HG02981 (cell line): ENCODE measurements at regions not wholly inside any gene's neighbourhood (a gene's known extent, or its start where the extent isn't known, plus 50 kb on each side); places are given as distances from the start of the nearest gene placed in this dataset.
A peak's percentile ranks its signal among the peaks of the same experiment; 100 is the strongest.

Source experiments
- ATAC-seq: cut with Tn5 transposase; IDR thresholded peaks from one replicate; pipeline ENCODE4 v1.9.1; 2021; ENCODE audit warnings: mild to moderate bottlenecking, moderate library complexity; ENCODE audit not compliant: unreplicated experiment

GRCh38 chr3:111244760-111245159, 173.1 kb downstream of the NECTIN3 start:
- no peak for ATAC-seq

GRCh38 chr3:111246967-111247760, 175.5 kb downstream of the NECTIN3 start:
- ATAC-seq, result no peak

GRCh38 chr3:111248406-111248805, 176.8 kb downstream of the NECTIN3 start:
- no peak for ATAC-seq

- ATAC-seq, result no peak
Observed at GRCh38 chr3:111249421-111249820, 177.8 kb downstream of the NECTIN3 start.

GRCh38 chr3:111252779-111253178, 181.2 kb downstream of the NECTIN3 start:
- ATAC-seq, result no peak

GRCh38 chr3:111253733-111254132, 182.1 kb downstream of the NECTIN3 start:
- no peak for ATAC-seq

- ATAC-seq, result peak; percentile 75
Observed at GRCh38 chr3:111260878-111261277, 189.3 kb downstream of the NECTIN3 start.

GRCh38 chr3:111269777-111270176, 198.2 kb downstream of the NECTIN3 start:
- ATAC-seq, result no peak

- ATAC-seq, result no peak
Observed at GRCh38 chr3:111277226-111277625, 205.6 kb downstream of the NECTIN3 start.

GRCh38 chr3:111278959-111279358, 207.3 kb downstream of the NECTIN3 start:
- no peak for ATAC-seq

- ATAC-seq, result no peak
Observed at GRCh38 chr3:111282024-111282423, 210.4 kb downstream of the NECTIN3 start.

GRCh38 chr3:111283165-111283564, 211.5 kb downstream of the NECTIN3 start:
- ATAC-seq, result no peak

GRCh38 chr3:111284503-111285183, 213.0 kb downstream of the NECTIN3 start:
- no peak for ATAC-seq

- ATAC-seq, result no peak
Observed at GRCh38 chr3:111285184-111285538, 213.5 kb downstream of the NECTIN3 start.

GRCh38 chr3:111285694-111286093, 214.1 kb downstream of the NECTIN3 start:
- ATAC-seq, result no peak

GRCh38 chr3:111286746-111287145, 215.1 kb downstream of the NECTIN3 start:
- ATAC-seq, result no peak

- no peak for ATAC-seq
Observed at GRCh38 chr3:111292117-111292516, 220.5 kb downstream of the NECTIN3 start.

- ATAC-seq, result no peak
Observed at GRCh38 chr3:111299192-111299615, 227.6 kb downstream of the NECTIN3 start.

GRCh38 chr3:111301238-111301798, 229.7 kb downstream of the NECTIN3 start:
- ATAC-seq, result no peak

GRCh38 chr3:111302063-111302462, 230.4 kb downstream of the NECTIN3 start:
- no peak for ATAC-seq

GRCh38 chr3:111303760-111304159, 232.1 kb downstream of the NECTIN3 start:
- ATAC-seq, result no peak

- no peak for ATAC-seq
Observed at GRCh38 chr3:111307676-111308075, 234.3 kb upstream of the CD96 start.
